Upper lobe of right lung (tissue), 1 donor: ENCODE measurements at regions not wholly inside any gene's neighbourhood (a gene's known extent, or its start where the extent isn't known, plus 50 kb on each side); places are given as distances from the start of the nearest gene placed in this dataset.

Source experiments
- ATAC-seq: fragments of 200-7000 bp; cut with Tn5 transposase; one replicate; pipeline ENCODE4 v1.9.1; 2020; ENCODE audit warnings: mild to moderate bottlenecking, moderate library complexity
- DNase-seq: peaks from one replicate; pipeline ENCODE4 v3.0.0-alpha.2; 2020
- H3K27ac ChIP-seq: fragments of 200-600 bp; one replicate; pipeline ENCODE4 v1.8.0; 2022
- H3K27me3 ChIP-seq: fragments of 200-600 bp; one replicate; pipeline ENCODE4 v1.8.0; 2022; ENCODE audit warnings: mild to moderate bottlenecking
- H3K36me3 ChIP-seq: fragments of 200-600 bp; one replicate; pipeline ENCODE4 v1.8.0; 2022
- H3K4me1 ChIP-seq: fragments of 200-600 bp; one replicate; pipeline ENCODE4 v1.8.0; 2022
- H3K4me3 ChIP-seq: fragments of 200-600 bp; one replicate; pipeline ENCODE4 v1.8.0; 2022; ENCODE audit warnings: mild to moderate bottlenecking
- H3K9me3 ChIP-seq: fragments of 200-600 bp; one replicate; pipeline ENCODE4 v1.8.0; 2022
- intact Hi-C: fragments of 100-400 bp; cut with DNase I; formaldehyde crosslinking; loops from one replicate; pipeline ENCODE4 v1.11.0; 2022
- TF ChIP-seq, protein P1 (sequence below): fragments of 200-600 bp; IDR thresholded peaks from one replicate; pipeline ENCODE4 v1.8.0; 2022; ENCODE audit warnings: antibody characterized with exemption
- donor health status: DM: no; HTN: yes; CAD: no; lungs with severe emphysema.

DNA sequence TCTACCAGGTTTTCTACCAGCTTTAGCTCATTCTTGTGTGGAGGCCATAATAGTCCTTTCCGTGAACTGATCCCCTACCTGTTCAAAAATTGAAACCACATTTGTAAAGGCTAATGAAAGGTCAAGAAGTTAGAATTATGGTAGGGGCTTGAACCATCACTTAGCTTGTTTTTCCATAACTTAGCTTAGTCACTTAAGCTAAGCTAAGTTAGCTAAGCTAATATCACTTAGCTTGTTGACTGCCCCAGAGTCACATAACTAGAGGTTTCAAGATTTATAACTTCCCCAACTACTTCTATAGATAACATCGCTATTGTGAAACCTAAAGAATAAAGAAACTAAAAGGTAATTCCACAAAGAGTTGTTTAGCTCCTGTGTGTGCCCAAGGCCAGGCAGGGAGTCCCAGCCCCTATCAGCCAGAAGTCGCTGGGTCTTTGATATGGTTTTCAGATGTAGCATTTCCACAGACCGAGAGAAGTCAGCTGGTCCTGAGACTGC lies 131.8 kb downstream of the VEGFA start:
- no peak for DNase-seq

DNA sequence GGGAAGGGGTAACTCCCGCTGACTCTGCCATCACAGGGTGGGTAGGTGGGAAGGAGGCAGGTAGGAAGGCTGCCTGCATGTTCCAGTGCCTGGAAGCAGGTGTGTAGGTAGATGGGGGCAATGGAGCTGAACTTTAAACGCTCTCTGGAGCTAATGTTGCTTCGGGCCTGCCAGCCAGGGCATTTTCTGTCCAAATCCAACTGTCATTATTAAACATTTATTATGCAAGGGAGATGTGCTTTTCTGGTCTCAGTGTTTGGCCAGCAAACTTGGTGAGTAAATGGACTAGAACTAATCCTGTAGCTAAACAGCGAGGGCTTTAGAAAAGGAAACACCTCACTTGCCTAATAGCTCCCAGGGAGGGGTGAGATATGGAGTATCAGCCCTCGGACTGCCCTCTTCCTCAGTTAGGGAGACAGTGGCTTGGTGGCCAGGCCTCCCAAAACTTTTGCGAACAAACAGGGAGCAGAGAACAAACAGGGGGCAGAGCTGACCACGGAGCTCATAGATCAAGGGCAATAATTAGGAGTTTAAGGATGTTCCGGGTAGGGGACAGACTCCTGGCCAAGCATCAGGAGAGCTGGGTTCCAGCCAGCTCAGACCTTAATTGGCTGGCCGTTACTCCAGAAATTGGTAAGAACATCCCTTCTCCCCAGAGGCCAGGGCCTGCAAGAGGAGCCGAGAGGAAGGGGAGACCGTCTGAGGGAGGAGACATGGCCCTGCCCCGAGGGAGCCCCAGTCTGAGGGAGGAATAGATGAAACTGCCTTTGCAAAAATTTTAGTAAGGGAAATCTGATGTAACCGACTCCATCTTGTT lies 131.1 kb downstream of the VEGFA start:
- Histone ChIP-seq H3K9me3 (no peaks in the 10 kb centered on the region), H3K27me3 (no peaks in the 10 kb centered on the region), H3K4me3 (no peak overlapping the region), H3K27ac (no peak overlapping the region), H3K4me1 (no peaks in the 10 kb centered on the region), H3K36me3 (no peaks in the 10 kb centered on the region)
- intact Hi-C loops = no loop called here
- TF ChIP-seq, protein P1, sequence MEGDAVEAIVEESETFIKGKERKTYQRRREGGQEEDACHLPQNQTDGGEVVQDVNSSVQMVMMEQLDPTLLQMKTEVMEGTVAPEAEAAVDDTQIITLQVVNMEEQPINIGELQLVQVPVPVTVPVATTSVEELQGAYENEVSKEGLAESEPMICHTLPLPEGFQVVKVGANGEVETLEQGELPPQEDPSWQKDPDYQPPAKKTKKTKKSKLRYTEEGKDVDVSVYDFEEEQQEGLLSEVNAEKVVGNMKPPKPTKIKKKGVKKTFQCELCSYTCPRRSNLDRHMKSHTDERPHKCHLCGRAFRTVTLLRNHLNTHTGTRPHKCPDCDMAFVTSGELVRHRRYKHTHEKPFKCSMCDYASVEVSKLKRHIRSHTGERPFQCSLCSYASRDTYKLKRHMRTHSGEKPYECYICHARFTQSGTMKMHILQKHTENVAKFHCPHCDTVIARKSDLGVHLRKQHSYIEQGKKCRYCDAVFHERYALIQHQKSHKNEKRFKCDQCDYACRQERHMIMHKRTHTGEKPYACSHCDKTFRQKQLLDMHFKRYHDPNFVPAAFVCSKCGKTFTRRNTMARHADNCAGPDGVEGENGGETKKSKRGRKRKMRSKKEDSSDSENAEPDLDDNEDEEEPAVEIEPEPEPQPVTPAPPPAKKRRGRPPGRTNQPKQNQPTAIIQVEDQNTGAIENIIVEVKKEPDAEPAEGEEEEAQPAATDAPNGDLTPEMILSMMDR = no peak
- ATAC-seq (no peak), DNase-seq (no peak)

More for the DNA sequence above, 131.8 kb downstream of the VEGFA start:
- no peaks in the 10 kb centered on the region for H3K4me1 ChIP-seq
- H3K4me3 ChIP-seq = no peak overlapping the region
- H3K27me3 ChIP-seq = no peaks in the 10 kb centered on the region
- TF ChIP-seq, protein P1 = no peak
- H3K36me3 ChIP-seq = no peaks in the 10 kb centered on the region
- no peak for ATAC-seq
- no peak overlapping the region for H3K27ac ChIP-seq
- no peaks in the 10 kb centered on the region for H3K9me3 ChIP-seq
- intact Hi-C loops = no loop called here

DNA sequence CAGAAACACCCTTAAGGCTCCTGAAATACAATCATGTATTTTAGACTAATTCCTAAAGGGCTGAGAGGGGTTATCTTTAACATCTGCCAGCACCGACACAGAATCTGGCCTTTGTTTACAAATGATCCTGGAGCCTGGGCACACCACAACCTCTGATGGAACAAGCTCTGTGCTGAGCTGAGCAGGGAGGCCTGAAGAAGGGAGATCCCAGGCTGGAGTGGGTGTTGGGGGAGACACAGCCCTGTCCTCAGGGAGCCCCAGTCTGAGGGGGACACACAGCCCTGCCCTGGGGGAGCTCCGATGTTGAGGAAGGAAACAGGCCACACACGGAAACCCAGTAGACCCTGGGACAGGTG lies 130.5 kb downstream of the VEGFA start:
- ATAC-seq = no peak

DNA sequence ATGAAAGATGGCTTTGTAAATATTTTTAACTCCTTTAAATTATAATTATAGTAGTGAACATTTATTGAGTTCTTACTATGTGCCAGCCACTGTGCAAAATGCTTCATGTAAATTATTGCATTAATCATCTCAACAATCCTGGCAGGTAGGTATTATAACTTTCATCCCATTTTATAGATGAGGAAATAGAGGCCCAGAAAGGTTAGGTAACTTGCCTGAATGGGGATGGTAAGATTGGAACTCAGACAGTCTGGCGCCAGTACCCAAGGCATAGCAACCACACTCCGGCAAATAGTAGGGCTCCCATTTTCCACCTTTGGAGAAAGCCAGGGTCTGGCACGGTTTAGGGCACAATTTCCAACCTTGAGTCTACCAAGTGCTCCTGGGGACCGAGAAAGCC lies 129.8 kb downstream of the VEGFA start:
- no peaks in the 10 kb centered on the region for H3K27me3 ChIP-seq
- no peak for DNase-seq
- H3K27ac ChIP-seq = no peak overlapping the region
- TF ChIP-seq, protein P1 = no peak
- H3K36me3 ChIP-seq = no peaks in the 10 kb centered on the region
- no peak overlapping the region for H3K4me3 ChIP-seq
- H3K9me3 ChIP-seq = no peaks in the 10 kb centered on the region
- intact Hi-C loops = no loop called here
- ATAC-seq = no peak
- H3K4me1 ChIP-seq = no peaks in the 10 kb centered on the region

More for the DNA sequence above, 130.5 kb downstream of the VEGFA start:
- H3K4me1 ChIP-seq = no peaks in the 10 kb centered on the region
- intact Hi-C loops = no loop called here
- DNase-seq = no peak
- no peak overlapping the region for H3K4me3 ChIP-seq
- no peaks in the 10 kb centered on the region for H3K36me3 ChIP-seq
- TF ChIP-seq, protein P1 = no peak
- H3K27me3 ChIP-seq = no peaks in the 10 kb centered on the region
- H3K9me3 ChIP-seq = no peaks in the 10 kb centered on the region
- no peak overlapping the region for H3K27ac ChIP-seq

DNA sequence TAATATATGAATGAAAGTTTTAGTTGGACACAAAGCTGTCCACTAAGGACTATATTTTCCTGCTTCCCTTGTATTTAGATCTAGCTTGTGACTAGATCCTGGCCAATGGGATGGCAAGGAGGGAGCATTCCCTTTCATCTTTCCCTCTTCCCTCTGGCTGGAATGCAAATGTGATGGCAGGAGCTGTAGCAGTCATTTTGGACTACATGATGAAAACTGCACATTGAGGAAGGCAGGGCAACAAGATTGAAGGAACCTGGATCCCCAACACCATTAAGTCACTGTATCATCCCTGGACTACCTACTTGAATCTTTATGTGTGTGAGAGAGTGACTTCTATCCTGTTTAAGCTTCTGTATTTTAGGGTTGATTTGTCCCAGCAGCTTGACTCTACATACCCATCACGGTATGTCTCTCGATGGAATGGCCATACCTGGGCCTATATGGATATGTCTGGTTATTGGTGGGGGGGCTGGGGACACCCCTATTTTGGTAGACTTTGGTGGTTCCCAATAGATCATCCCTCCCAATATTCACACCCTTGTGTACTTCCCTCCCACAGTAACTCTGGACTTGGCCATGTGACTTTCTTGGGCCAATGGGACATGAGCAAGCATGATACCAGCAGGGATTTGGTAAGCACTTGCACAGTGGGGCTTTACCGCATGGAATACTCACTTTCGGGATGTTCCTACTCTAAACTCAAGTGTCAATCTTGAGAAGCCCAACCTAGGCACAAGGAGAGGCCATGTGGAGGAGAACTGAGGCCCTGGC lies 128.5 kb downstream of the VEGFA start:
- H3K4me3 ChIP-seq = no peak overlapping the region
- intact Hi-C loops = no loop called here
- H3K36me3 ChIP-seq = no peaks in the 10 kb centered on the region
- no peaks in the 10 kb centered on the region for H3K9me3 ChIP-seq
- H3K27me3 ChIP-seq = no peaks in the 10 kb centered on the region
- no peak overlapping the region for H3K27ac ChIP-seq
- TF ChIP-seq, protein P1 = no peak
- no peak for ATAC-seq
- no peak for DNase-seq
- no peaks in the 10 kb centered on the region for H3K4me1 ChIP-seq
